Psoas muscle (tissue), 7 donors: ENCODE measurements at regions not wholly inside any gene's neighbourhood (a gene's known extent, or its start where the extent isn't known, plus 50 kb on each side); places are given as distances from the start of the nearest gene placed in this dataset.

Experiments
- ATAC-seq, 4 donors: fragments of 200-7000 bp; cut with Tn5 transposase; one replicate each; pipeline ENCODE4 v1.9.1; 2020; ENCODE audit warnings: moderate library complexity in 3 of 4, mild to moderate bottlenecking in 2 of 4
- DNase-seq, 2 donors: peaks; one replicate each; pipeline ENCODE4 v3.0.0-alpha.2; 2020
- H3K27ac ChIP-seq: fragments of 200-600 bp; one replicate; pipeline ENCODE4 v1.8.0; 2022
- H3K27me3 ChIP-seq, 3 donors: fragments of 200-600 bp in 1 of 3; one replicate each; pipeline versions ENCODE4 v1.6.1 to v1.8.0; 2013 to 2022; ENCODE audit warnings: low read length in 2 of 3, mild to moderate bottlenecking in 2 of 3, moderate library complexity in 1 of 3; ENCODE audit not compliant: insufficient read depth in 3 of 3
- H3K36me3 ChIP-seq, 2 donors: fragments of 200-600 bp in 1 of 2; one replicate each; pipeline versions ENCODE4 v1.6.1 to v1.8.0; 2013 to 2022; ENCODE audit warnings: low read depth in 1 of 2, mild to moderate bottlenecking in 1 of 2, moderate library complexity in 1 of 2; ENCODE audit not compliant: insufficient read depth in 1 of 2
- H3K4me1 ChIP-seq: fragments of 200-600 bp; one replicate; pipeline ENCODE4 v1.8.0; 2022
- H3K4me3 ChIP-seq: fragments of 200-600 bp; one replicate; pipeline ENCODE4 v1.8.0; 2022; ENCODE audit warnings: mild to moderate bottlenecking
- H3K9me3 ChIP-seq: fragments of 200-600 bp; one replicate; pipeline ENCODE4 v1.8.0; 2022
- WGBS, 3 donors: extraction: QIAGEN DNeasy Blood & Tissue Kit; methylation state at CpG; one replicate each; pipeline versions ENCODE4 v1.1.6 to v1.1.7; 2013; 5-methylcytosine and 5-hydroxymethylcytosine counted together
- intact Hi-C, 2 donors: fragments of 100-400 bp; cut with DNase I; formaldehyde crosslinking; loops; one replicate each; pipeline versions ENCODE4 v1.11.0 to v1.14.2; 2022
- TF ChIP-seq, protein P1 (sequence below): fragments of 200-600 bp; IDR thresholded peaks from one replicate; pipeline ENCODE4 v1.8.0; 2022; ENCODE audit warnings: antibody characterized with exemption
- donor health status: healthy with polysubstance abuse.
- donor health status: DM: no; HTN: no; CAD: no; lungs with moderate emphysema.
- donor health status: Bipolar disorder and iron deficiency.
- donor health status: healthy.
- donor health status: DM: yes; HTN: yes; CAD: no.
- donor health status: DM: no; HTN: no; CAD: no.
- donor health status: DM: yes; HTN: yes; CAD: no.

DNA sequence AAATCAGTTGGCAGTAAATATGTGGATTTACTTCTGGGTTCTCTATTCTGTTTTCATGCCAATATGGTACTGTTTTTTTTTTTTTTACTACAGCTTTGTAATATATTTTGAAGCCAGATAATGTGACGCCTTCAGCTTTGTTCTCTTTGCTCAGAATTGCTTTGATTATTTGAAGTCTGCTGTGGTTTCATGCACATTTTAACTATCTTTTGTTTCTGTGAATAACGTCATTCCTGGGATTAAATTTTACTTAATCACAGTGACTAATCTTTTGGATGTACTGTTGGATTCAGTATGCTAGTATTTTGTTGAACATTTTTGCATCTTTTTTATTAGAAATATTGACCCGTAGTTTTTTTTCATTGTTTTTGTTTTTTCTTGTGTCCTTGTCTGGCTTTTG is 576.5 kb downstream of the ZNF385D start:
- TF ChIP-seq, protein P1, sequence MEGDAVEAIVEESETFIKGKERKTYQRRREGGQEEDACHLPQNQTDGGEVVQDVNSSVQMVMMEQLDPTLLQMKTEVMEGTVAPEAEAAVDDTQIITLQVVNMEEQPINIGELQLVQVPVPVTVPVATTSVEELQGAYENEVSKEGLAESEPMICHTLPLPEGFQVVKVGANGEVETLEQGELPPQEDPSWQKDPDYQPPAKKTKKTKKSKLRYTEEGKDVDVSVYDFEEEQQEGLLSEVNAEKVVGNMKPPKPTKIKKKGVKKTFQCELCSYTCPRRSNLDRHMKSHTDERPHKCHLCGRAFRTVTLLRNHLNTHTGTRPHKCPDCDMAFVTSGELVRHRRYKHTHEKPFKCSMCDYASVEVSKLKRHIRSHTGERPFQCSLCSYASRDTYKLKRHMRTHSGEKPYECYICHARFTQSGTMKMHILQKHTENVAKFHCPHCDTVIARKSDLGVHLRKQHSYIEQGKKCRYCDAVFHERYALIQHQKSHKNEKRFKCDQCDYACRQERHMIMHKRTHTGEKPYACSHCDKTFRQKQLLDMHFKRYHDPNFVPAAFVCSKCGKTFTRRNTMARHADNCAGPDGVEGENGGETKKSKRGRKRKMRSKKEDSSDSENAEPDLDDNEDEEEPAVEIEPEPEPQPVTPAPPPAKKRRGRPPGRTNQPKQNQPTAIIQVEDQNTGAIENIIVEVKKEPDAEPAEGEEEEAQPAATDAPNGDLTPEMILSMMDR = no peak
- H3K9me3 ChIP-seq = peaks cover 18% of the 10 kb centered on the region
- no peak overlapping the region for H3K27ac ChIP-seq
- ATAC-seq (no peak), DNase-seq (no peak)
- intact Hi-C loops = no loop called here
- H3K4me1 ChIP-seq = no peaks in the 10 kb centered on the region
- no peaks in the 10 kb centered on the region for H3K27me3 ChIP-seq
- 22 to 28% (median 25%) methylated on average over 3 of the region's 3 CpGs for WGBS, 3 donors
- H3K4me3 ChIP-seq = no peak overlapping the region
- no peaks in the 10 kb centered on the region for H3K36me3 ChIP-seq

DNA sequence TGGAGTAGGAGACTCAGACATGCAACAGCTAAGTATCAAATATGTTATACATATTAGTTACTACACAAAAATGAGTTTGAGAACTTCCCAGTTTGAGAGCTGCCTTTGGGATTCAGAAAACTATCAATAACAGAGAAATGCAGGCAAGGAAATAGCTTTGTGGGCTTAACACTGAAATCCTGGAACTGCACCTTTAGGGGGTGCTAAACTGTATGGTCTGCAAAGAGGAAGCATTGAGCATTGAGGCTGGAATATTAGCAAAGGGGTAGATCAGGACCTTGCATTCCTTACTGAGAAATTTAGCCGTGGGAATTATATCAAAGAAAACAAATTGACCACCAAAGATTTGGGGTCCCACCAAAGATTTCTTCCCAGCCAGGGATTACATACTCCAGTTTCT is 580.0 kb downstream of the ZNF385D start:
- no peaks in the 10 kb centered on the region for H3K27me3 ChIP-seq
- no peaks in the 10 kb centered on the region for H3K4me1 ChIP-seq
- WGBS, 3 donors = 80 to 94% (median 80%) methylated on average over 1 of the region's 1 CpG
- TF ChIP-seq, protein P1 = peak; percentile 20
- DNase-seq = no peak
- no peak overlapping the region for H3K4me3 ChIP-seq
- H3K36me3 ChIP-seq = no peaks in the 10 kb centered on the region
- H3K27ac ChIP-seq = no peak overlapping the region
- ATAC-seq = no peak
- intact Hi-C loops = no loop called here
- no peaks in the 10 kb centered on the region for H3K9me3 ChIP-seq

DNA sequence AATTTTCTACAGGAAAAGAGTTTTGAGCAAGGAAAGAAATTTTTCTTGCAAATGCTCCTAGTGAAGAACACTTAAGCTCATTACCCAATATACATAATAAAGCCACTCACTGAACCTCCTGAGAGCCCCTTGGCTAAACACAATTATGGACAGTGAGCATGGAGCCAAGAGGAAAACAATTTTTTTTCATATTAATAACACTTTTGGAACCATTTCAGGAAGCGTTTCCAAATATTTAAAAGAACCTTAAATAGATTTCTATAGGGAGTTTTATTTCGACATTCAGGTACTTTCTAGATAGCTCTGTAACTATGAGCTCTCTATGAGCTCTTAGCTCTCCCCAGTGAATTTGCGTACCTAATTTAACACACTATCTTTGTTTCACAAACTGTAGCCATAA is 581.1 kb downstream of the ZNF385D start:
- Histone ChIP-seq H3K9me3 (no peaks in the 10 kb centered on the region), H3K36me3 (no peaks in the 10 kb centered on the region), H3K27ac (no peak overlapping the region), H3K4me3 (no peak overlapping the region), H3K4me1 (no peaks in the 10 kb centered on the region), H3K27me3 (no peaks in the 10 kb centered on the region)
- WGBS, 3 donors = 20 to 32% (median 27%) methylated on average over 3 of the region's 3 CpGs
- intact Hi-C loops = no loop called here
- DNase-seq (no peak), ATAC-seq (no peak)
- TF ChIP-seq, protein P1 = no peak

DNA sequence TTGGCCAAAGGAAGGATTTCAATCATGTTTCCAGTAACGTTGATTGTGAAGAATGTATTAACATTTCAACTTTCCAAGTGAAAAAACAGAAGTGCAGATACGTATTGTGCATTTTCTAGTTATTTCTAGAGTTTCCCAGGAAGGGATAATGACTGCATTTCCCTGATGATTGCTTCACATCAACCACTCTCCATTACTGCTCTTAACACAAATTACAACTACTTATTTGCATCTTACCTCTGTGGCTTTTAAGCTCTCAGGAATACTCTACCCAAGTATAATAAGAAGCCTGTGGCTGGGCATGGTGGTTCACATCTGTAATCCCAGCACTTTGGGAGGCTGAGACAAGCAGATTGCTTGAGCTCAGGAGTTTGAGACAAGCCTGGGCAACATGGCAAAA is 582.5 kb downstream of the ZNF385D start:
- H3K4me3 ChIP-seq = no peak overlapping the region
- ATAC-seq (no peak), DNase-seq (no peak)
- no peaks in the 10 kb centered on the region for H3K36me3 ChIP-seq
- no peaks in the 10 kb centered on the region for H3K4me1 ChIP-seq
- no peaks in the 10 kb centered on the region for H3K27me3 ChIP-seq
- H3K9me3 ChIP-seq = no peaks in the 10 kb centered on the region
- intact Hi-C loops = no loop called here
- H3K27ac ChIP-seq = no peak overlapping the region
- TF ChIP-seq, protein P1 = no peak
- WGBS, 3 donors = 81 to 84% (median 82%) methylated on average over 2 of the region's 2 CpGs

DNA sequence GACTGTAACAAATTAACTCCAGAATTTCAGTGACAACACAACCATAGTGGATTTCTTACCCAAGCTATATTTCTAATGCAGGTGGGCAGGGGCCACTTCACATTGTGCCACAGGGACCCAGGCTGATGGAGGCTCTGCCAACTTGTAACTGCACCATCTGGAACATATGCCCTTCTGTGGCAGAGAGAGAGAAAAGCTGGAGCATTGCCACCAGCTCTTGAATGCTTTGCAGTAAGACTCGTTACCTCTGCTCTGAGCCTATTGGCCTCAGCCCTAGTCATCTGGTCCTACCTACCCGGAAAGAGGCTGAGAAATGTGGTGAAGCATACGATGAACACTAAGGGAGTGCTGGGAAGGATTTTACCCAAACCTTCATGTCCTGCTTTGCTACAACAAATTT is 587.1 kb downstream of the ZNF385D start:
- WGBS, 3 donors = 48 to 62% (median 61%) methylated on average over 3 of the region's 3 CpGs
- ATAC-seq = no peak

More for the DNA sequence above, 587.1 kb downstream of the ZNF385D start:
- H3K4me3 ChIP-seq = no peak overlapping the region
- H3K27me3 ChIP-seq = peaks cover 0 to 2% (median 0%) of the 10 kb centered on the region in 3 donors
- intact Hi-C loops = no loop called here
- no peak for DNase-seq
- TF ChIP-seq, protein P1 = no peak
- H3K27ac ChIP-seq = no peak overlapping the region
- no peaks in the 10 kb centered on the region for H3K36me3 ChIP-seq
- H3K9me3 ChIP-seq = no peaks in the 10 kb centered on the region
- H3K4me1 ChIP-seq = no peaks in the 10 kb centered on the region
